Activated T-cell treated with anti-CD3 and anti-CD28 coated beads, Interleukin-2, amount 50 U/mL, for 72 hours (primary cell): ENCODE measurements at regions not wholly inside any gene's neighbourhood (a gene's known extent, or its start where the extent isn't known, plus 50 kb on each side); places are given as distances from the start of the nearest gene placed in this dataset.

Experiments used
- ATAC-seq, 2 donors: fragments of 150-1000 bp; cut with Tn5 transposase; replicated peaks in 1 of 2; 2 replicates each; pipeline ENCODE4 v1.10.0; 2021; ENCODE audit warnings: moderate library complexity in 2 of 2, mild to moderate bottlenecking in 1 of 2
- DNase-seq, 2 donors: peaks; one replicate each; pipeline ENCODE4 v3.0.0; 2021 to 2022; ENCODE audit warnings: mixed read lengths in 1 of 2
- H3K27ac Mint-ChIP-seq: one replicate; pipeline ENCODE4 v1.8.0; 2022; ENCODE audit warnings: mild to moderate bottlenecking, moderate library complexity, mixed read lengths
- H3K27me3 Mint-ChIP-seq: one replicate; pipeline ENCODE4 v1.8.0; 2022; ENCODE audit warnings: low read depth, mixed read lengths
- H3K36me3 Mint-ChIP-seq, 2 donors: one replicate each; pipeline ENCODE4 v1.8.0; 2022; ENCODE audit warnings: mixed read lengths in 2 of 2, mild to moderate bottlenecking in 1 of 2; ENCODE audit not compliant: insufficient read depth in 2 of 2
- H3K4me1 Mint-ChIP-seq: one replicate; pipeline ENCODE4 v1.8.0; 2022; ENCODE audit warnings: low read depth, mixed read lengths
- H3K4me3 Mint-ChIP-seq, 2 donors: one replicate each; pipeline ENCODE4 v1.8.0; 2022; ENCODE audit warnings: mild to moderate bottlenecking in 2 of 2, mixed read lengths in 2 of 2, moderate library complexity in 2 of 2
- H3K9me3 Mint-ChIP-seq, 2 donors: one replicate each; pipeline ENCODE4 v1.8.0; 2022; ENCODE audit warnings: mixed read lengths in 2 of 2

- no peaks in the 10 kb centered on the region for H3K27me3 Mint-ChIP-seq
- H3K36me3 Mint-ChIP-seq: no peaks in the 10 kb centered on the region
- H3K27ac Mint-ChIP-seq: no peak overlapping the region
- no peak overlapping the region for H3K4me3 Mint-ChIP-seq
- ATAC-seq: no peak
- no peak for DNase-seq
- no peaks in the 10 kb centered on the region for H3K9me3 Mint-ChIP-seq
- no peaks in the 10 kb centered on the region for H3K4me1 Mint-ChIP-seq
Observed at GRCh38 chr11:27771516-27771915, 71.3 kb upstream of the BDNF start.

- no peak overlapping the region for H3K4me3 Mint-ChIP-seq
- no peaks in the 10 kb centered on the region for H3K36me3 Mint-ChIP-seq
- no peak overlapping the region for H3K27ac Mint-ChIP-seq
- H3K9me3 Mint-ChIP-seq: peaks cover 0 to 3% of the 10 kb centered on the region in 2 donors
- no peaks in the 10 kb centered on the region for H3K4me1 Mint-ChIP-seq
- H3K27me3 Mint-ChIP-seq: no peaks in the 10 kb centered on the region
- DNase-seq (no peak), ATAC-seq (no peak)
Observed at GRCh38 chr11:27770576-27770975, 70.3 kb upstream of the BDNF start.

DNA sequence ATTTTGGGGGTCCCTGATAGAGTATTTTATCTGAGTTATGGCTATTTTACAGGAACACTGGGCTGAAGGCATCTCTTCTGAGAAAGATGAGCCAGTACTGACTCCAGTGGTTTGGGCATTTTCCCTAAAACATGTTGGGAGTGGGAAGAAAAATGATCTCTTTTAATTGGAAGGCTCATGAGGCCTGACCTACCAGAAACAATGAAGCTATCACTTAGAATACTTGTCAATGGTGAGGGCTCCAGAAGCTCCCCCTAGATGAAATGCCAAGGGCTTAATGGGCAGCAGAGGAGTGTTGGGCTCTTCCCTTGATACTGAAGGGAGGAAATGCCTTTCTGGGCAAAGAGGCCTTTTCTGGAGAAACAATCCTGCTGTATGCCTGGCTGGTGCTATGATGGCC, 63.5 kb upstream of the BDNF start:
- Mint-ChIP-seq H3K27ac (no peak overlapping the region), H3K4me3 (no peak overlapping the region), H3K9me3 (peaks cover 0 to 7% of the 10 kb centered on the region in 2 donors), H3K4me1 (no peaks in the 10 kb centered on the region), H3K27me3 (no peaks in the 10 kb centered on the region), H3K36me3 (no peaks in the 10 kb centered on the region)
- ATAC-seq: no peak
- no peak for DNase-seq

DNA sequence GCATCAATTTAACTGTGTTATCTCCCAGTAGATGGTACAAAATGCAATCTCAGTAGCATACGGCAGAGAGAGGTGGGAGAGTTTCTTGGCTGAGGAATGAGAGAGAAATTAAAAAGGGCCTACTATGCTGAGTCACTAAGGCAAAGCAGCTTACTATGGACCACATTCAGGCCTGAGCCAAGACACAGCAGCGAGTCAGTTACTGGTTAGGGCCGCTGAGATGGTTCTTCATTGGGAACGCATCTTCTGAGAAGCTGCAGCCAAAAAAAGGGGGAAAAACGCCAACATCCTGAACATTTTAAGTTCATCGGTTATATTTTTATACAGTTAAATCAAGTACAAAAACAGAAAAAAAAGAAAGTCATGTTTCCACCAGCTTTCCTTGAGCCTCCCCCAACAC, 61.1 kb upstream of the BDNF start:
- Mint-ChIP-seq H3K27ac (no peak overlapping the region), H3K4me3 (no peak overlapping the region), H3K27me3 (no peaks in the 10 kb centered on the region), H3K36me3 (no peaks in the 10 kb centered on the region), H3K9me3 (peaks cover 0 to 7% of the 10 kb centered on the region in 2 donors), H3K4me1 (no peaks in the 10 kb centered on the region)
- no peak for DNase-seq
- no peak for ATAC-seq

GRCh38 chr11:27757953-27758352, 57.7 kb upstream of the BDNF start:
- Mint-ChIP-seq H3K27ac (no peak overlapping the region), H3K4me3 (no peak overlapping the region)

GRCh38 chr11:27754035-27755017, 54.1 kb upstream of the BDNF start:
- no peaks in the 10 kb centered on the region for H3K4me1 Mint-ChIP-seq
- no peak overlapping the region for H3K4me3 Mint-ChIP-seq
- no peak overlapping the region for H3K27ac Mint-ChIP-seq
- H3K9me3 Mint-ChIP-seq: peaks cover 3 to 5% of the 10 kb centered on the region in 2 donors
- H3K27me3 Mint-ChIP-seq: no peaks in the 10 kb centered on the region
- ATAC-seq (no peak), DNase-seq (no peak)
- no peaks in the 10 kb centered on the region for H3K36me3 Mint-ChIP-seq

More at GRCh38 chr11:27757953-27758352, 57.7 kb upstream of the BDNF start:
- Mint-ChIP-seq H3K9me3 (peaks cover 0 to 2% of the 10 kb centered on the region in 2 donors), H3K4me1 (no peaks in the 10 kb centered on the region), H3K27me3 (no peaks in the 10 kb centered on the region), H3K36me3 (no peaks in the 10 kb centered on the region)
- ATAC-seq (no peak), DNase-seq (no peak)
